SHP77 treated with DMSO at 0.1 percent for 48 hours (cell line): ENCODE measurements at regions not wholly inside any gene's neighbourhood (a gene's known extent, or its start where the extent isn't known, plus 50 kb on each side); places are given as distances from the start of the nearest gene placed in this dataset.

Source experiments
- DNase-seq: peaks from one replicate; lab custom pipeline; 2025; lab: John Stamatoyannopoulos, UW

DNA sequence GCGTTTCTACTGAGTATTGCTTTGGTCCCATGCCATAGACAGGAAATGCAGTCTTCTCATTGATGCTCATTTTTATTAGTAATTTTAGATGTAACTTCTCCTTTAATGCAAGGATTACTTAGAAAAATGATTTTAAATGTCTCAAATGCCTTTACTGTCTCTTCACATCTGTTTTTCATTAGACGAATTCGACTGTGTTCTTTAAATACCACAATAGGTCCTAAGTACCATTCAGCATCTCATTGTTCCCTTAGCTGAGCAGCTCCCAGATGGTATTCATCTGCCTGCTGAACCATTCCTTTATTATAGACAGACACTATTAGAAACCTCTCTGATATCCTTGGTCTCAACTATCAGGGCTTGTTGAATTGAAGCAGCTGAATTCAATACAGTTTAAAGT is 113.6 kb downstream of the LSMEM1 start:
- DNase-seq, result no peak

- DNase-seq, result no peak
Measured at GRCh38 chr7:112596260-112596659, 115.5 kb downstream of the LSMEM1 start.

GRCh38 chr7:112596981-112597380 is 116.2 kb downstream of the LSMEM1 start:
- no peak for DNase-seq

DNA sequence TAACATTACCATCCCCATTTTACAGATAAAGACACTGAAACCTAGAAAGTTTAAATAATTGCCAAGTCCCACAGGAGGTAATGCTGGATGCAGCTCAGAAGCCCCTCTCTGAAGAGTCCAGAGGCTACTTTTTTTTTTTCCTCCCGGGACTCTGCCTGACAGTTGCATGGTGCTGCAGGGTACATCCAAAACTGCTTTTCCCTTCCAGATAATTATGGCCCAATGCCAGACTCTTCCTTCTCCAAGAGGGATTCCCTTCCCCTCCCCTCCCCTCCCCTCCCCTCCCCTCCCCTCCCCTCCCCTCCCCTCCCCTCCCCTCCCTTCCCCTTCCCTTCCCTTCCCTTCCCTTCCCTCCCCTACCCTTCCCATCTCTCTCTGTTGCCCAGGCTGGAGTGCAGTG is 122.9 kb downstream of the LSMEM1 start:
- DNase-seq, result no peak

- DNase-seq, result no peak
Measured at GRCh38 chr7:112610636-112611035, 129.8 kb downstream of the LSMEM1 start.

DNA sequence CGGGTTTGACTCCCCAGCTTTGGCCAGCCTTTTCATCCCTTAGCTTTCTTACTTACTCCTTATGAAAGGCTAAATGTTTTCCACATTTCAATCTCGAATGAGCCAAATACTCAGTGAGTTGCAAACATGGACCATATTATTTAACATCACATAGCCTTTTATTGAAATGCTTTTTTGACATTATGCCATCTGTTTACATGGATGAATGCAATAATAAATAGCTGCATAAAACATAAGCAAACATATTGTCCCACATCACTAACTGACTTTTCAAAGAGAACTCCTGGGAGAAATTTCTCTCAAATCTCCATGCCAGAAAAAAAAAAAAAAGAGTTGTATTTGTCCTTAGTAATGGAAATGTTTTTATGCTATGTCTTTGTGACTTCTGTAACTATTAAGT is 134.9 kb downstream of the LSMEM1 start:
- DNase-seq, result no peak

GRCh38 chr7:112616295-112616694 is 135.5 kb downstream of the LSMEM1 start:
- no peak for DNase-seq

DNA sequence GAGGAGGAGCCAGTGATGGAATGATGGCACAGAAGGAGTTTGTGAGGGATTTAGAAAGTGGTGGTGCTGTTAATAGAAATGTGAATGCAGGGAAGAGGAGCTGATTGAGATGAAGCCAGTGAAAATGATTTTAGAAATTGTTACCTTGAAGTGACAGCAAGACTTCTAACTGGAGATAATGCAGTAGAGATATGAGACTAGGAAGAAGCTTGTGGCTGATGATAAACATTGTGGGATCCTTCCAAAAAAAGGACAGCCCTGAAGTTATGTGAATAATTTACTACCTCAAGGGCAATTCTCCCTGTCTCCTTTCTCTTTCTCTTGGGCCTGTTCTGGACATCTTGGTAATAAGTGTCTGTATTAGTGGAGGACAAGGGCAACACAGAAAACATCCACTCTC is 138.6 kb downstream of the LSMEM1 start:
- no peak for DNase-seq

DNA sequence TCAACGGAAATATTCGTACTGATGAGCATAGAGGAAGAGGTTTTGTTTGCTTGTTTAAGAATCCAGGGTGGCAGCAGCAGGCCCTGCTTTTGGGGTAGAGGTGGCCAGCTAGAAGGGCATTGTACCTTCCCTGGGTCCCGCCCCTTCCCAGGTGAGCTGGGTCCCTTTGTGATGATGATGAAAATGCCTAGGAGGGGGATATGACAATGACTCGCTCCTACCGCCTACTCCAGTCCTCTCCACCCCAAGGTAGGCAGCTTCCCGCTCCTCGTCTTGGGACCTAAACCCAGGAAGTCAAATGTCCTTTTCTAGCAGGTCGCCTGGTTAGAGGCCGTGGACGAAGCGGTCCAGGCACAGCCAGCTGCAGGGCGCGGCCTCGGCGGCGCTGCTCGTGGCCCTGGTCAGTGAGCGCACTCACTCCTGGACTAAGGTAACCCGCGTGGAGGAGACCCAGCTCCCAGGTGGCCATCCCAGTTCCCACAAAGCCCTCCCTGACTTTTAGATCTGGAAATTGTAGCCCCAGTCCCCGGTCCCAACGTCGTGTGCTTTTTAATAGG is 141.4 kb downstream of the LSMEM1 start:
- no peak for DNase-seq

- no peak for DNase-seq
Measured at GRCh38 chr7:112624416-112624815, 143.6 kb downstream of the LSMEM1 start.

DNA sequence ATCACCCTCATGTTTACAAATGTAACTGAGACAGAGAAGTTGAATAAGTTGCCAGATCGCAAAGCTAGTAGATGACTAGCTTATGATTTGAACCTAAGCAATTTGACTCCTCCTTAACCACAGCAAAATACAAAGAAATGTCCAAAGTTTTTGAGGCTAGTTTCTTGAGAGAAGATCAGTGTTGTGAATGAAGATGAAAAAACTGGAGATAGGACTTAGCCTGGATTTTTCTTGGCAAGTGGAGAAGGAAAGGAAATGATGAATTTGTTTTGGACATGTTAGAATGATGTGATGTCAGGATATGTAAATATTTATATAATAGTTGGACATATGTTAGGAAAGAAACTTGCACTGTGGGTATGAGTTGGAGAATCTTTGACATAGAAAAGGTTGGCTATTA is 149.8 kb downstream of the LSMEM1 start:
- DNase-seq, result no peak

GRCh38 chr7:112634107-112634506 is 153.3 kb downstream of the LSMEM1 start:
- DNase-seq, result no peak

- DNase-seq, result no peak
Measured at GRCh38 chr7:112635742-112636141, 154.5 kb downstream of the TMEM168 start.

DNA sequence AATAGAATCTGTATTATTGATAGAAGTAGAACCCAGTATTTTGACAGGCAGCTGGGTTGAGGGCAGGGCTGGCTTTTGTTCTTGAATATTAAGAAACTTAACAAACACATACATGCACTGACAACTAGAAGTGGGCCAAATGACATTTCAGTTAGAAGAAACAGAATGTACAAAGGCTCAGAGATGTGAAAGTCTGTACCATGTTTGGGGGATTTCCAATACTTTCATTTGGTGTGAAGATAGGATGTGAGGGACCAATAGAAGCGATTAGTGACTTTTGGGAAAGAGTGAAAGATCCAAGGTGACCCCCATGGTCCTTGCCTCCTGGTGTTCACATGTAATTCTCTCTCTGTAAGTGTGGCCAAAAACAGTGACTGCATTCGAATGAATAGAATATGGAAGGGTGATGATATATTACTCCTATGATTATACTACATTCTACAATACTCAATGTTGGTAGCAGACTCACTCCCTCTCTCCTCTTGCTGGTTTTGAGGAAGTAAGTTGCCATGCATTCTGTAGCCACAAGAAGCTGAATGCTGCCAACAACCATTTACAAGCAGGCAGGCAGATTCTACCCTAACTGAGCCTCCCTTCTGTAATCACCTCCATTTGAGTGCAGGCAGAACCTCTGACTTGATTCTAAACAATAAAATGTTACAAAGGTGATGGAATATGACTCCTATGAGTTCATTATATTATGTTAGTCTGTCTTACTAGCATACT is 151.4 kb downstream of the TMEM168 start:
- DNase-seq, result no peak

GRCh38 chr7:112640685-112641084 is 149.5 kb downstream of the TMEM168 start:
- DNase-seq, result no peak

GRCh38 chr7:112646783-112647182 is 143.4 kb downstream of the TMEM168 start:
- peak; percentile 42 for DNase-seq

DNA sequence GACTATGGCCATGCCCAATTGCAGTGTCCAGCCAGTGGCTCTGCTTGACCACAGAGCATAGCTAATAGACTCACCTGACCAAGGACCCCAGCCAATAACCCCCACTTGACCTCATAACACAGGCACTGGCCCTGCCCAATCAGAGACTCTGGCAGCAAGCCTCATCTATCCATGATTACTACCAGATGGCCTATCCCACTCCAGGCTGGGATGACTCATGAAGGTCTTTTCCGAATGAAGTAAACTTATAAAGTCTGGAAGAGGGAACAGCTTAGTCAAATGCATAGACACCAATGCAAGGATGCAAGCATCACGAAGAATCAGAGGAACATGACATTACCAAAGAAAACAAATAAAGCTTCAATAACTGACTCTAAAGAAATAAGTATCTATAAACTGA is 141.4 kb downstream of the TMEM168 start:
- DNase-seq, result no peak

GRCh38 chr7:112649560-112649959 is 140.6 kb downstream of the TMEM168 start:
- no peak for DNase-seq

DNA sequence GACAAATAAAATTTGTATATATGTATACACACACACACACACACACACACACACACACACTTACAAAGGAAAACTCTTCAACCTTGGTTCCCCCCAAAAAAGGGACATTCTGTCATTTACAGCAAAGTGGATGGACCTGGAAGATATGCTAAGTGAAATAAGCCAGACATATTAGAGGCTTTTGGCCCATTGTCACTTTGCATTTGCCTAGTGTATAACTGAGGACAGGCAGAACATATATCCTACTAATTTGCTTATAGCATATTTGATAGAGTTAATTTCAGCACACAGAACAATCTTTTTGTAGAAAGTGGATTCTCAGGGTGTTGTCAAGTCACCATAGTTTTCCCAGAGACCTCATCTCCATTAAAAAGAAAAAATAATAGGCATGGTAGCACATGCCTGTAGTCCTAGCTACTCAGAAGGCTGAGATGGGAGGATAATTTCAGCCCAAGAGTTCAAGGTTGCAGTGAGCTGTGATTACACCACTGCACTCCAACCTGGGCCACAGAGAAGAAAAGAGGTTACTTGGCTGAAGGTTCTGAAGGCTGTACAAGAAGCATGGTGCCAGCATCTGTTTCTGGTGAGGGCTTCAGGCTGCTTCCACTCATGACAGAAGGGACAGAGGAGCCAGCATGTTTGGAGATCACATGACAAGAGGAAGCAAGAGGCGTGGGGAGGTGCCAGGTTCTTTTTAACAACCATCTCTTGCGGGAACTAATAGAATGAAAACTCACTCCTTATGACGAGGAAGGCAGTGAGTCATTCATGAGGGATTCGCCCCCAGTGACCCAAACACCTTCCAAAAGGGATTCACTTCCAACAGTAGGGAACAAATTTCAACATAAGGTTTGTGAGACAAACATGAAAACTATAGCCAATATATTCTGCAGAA is 135.6 kb downstream of the TMEM168 start:
- DNase-seq, result no peak

DNA sequence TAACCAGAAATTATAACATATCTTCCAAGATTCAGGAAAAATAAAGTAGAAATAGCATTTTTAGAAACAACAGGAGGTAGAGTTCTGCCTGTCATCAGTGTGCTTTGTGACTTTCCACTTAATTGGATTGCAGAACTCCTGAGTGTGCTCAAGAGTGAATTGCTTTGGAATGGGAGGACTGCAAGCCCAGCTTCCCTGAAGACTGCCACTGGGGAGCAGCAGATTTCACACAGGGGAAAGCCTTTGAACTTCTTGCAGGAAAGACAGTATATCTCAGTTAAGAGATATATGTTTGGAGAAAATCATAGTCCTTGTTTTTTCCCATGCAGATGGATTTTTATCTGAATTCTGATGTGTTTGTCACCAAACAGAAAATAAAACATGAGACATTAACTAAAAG is 124.5 kb downstream of the TMEM168 start:
- DNase-seq, result no peak

DNA sequence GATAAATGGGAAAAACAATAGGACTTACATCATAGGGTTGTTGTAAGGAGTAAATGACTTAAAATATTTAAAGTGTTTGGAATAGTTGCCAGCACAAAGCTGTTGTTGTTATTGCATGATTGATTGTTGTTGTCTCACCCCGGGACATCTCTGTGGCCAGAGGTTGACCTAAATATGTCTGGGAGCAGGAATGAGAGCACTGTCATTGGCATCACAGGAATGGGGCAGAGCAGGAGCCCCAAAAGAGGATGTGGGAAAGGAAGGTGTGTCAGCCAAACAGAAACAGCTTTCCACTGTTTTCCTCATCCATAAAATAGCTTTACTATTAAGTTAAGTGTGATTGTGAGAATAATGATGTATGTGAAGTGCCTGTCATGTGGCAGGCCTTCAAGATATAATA is 121.6 kb downstream of the TMEM168 start:
- no peak for DNase-seq

DNA sequence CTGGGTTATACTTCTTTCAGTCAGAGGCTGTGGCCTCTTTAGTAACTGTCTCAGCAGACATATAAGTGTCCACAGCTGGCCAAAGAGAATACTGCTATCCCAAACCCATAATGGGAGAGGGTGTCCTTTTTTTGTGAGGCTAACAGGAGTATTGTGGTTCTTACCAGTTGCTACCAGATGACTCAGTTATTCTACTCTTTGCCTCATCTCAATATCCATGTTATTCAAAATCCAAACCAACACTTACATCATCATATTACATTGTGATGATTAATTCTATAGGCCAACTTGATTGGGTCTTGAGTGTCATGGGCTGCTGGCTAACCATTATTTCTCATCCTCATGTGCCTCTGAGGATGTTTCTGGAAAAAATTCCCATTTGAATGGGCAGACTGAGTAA is 120.9 kb downstream of the TMEM168 start:
- no peak for DNase-seq

- DNase-seq, result no peak
Measured at GRCh38 chr7:112670193-112670592, 120.0 kb downstream of the TMEM168 start.
